HepG2 (cell line): ENCODE measurements at regions not wholly inside any gene's neighbourhood (a gene's known extent, or its start where the extent isn't known, plus 50 kb on each side); places are given as distances from the start of the nearest gene placed in this dataset.

Source experiments
- ATAC-seq: fragments of 200-7000 bp; cut with Tn5 transposase; 3 replicates; pipeline ENCODE4 v1.9.1; 2020; ENCODE audit warnings: mild to moderate bottlenecking, moderate library complexity
- BruUV-seq: library from RNA; stranded (reverse); fragments of 400-500 nt; replicated peaks from 2 replicates; lab custom pipeline; 2021; lab: Mats Ljungman, UMichigan
- CTCF ChIA-PET: fragments of 300-600 bp; formaldehyde crosslinking; extraction: SDS; loops from one replicate; lab custom pipeline; 2021; ENCODE audit warnings: low total read pairs, inconsistent platforms, low intra/inter-chr PET ratio; lab: Yijun Ruan, JAX
- POLR2A ChIA-PET: fragments of 350-600 bp; sonication (Branson Sonifier 250); formaldehyde crosslinking; loops from one replicate; lab custom pipeline; 2020; ENCODE audit warnings: antibody characterized with exemption, inconsistent platforms; lab: Yijun Ruan, JAX
- DNase-seq: peaks from one replicate; pipeline ENCODE4 v3.0.0-alpha.2; 2015; ENCODE audit warnings: low spot score
- FAIRE-seq: peaks from 3 replicates; lab custom pipeline; 2011; peaks lifted over from hg19 to GRCh38; lab: Jason Lieb, UNC
- H2AFZ ChIP-seq: one replicate; pipeline ENCODE4 v1.6.1; 2011; ENCODE audit warnings: low read length, inconsistent platforms
- H3K27ac ChIP-seq: fragments of 300-600 bp; 3 replicates; pipeline ENCODE4 v1.8.0; 2011; ENCODE audit warnings: mixed run types, mild to moderate bottlenecking, mixed read lengths, low read length, inconsistent platforms; ENCODE audit not compliant: insufficient read depth; ENCODE audit errors: extremely low read length
- H3K27me3 ChIP-seq, 2 experiments: fragments of 200-600 bp in 1 of 2; 2 replicates in 1 of 2; 3 replicates in 1 of 2; pipeline versions ENCODE4 v1.6.0 to v1.8.0; 2011; ENCODE audit warnings: low read length in 2 of 2, mild to moderate bottlenecking in 2 of 2, moderate library complexity in 2 of 2, inconsistent platforms in 1 of 2; ENCODE audit not compliant: insufficient read depth in 2 of 2, control insufficient read depth in 1 of 2
- H3K36me3 ChIP-seq, 2 experiments: fragments of 200-600 bp in 1 of 2; replicated peaks in 1 of 2; 2 replicates in 1 of 2; 3 replicates in 1 of 2; pipeline versions ENCODE4 v1.5.1 to v1.8.0; 2011; ENCODE audit warnings: low read length in 2 of 2, inconsistent platforms in 1 of 2; ENCODE audit not compliant: insufficient read depth in 2 of 2, control insufficient read depth in 1 of 2
- H3K4me1 ChIP-seq: 2 replicates; pipeline ENCODE4 v1.5.1; 2012; ENCODE audit warnings: low read length, inconsistent platforms; ENCODE audit not compliant: insufficient read depth
- H3K4me2 ChIP-seq: 2 replicates; pipeline ENCODE4 v1.6.0; 2011; ENCODE audit warnings: low read depth, low read length, inconsistent platforms
- H3K4me3 ChIP-seq, 3 experiments: fragments of 200-600 bp in 1 of 3; sonication (generic), shearing (Covaris generic) in 1 of 3; replicated peaks in 1 of 3; 2 replicates each; pipeline ENCODE4 v1.5.1; 2011 to 2016; ENCODE audit warnings: low read length in 3 of 3, inconsistent platforms in 2 of 3, low read depth in 2 of 3, mild to moderate bottlenecking in 2 of 3, control low read depth in 1 of 3, mixed read lengths in 1 of 3; ENCODE audit not compliant: insufficient read depth in 1 of 3
- H3K79me2 ChIP-seq: one replicate; pipeline ENCODE4 v1.6.1; 2011; ENCODE audit warnings: low read length, inconsistent platforms; ENCODE audit not compliant: insufficient read depth
- H3K9ac ChIP-seq: 2 replicates; pipeline ENCODE4 v1.6.0; 2011; ENCODE audit warnings: mild to moderate bottlenecking, low read depth, low read length, inconsistent platforms; ENCODE audit not compliant: insufficient read depth
- H3K9me3 ChIP-seq: 2 replicates; pipeline ENCODE4 v1.5.1; 2012; ENCODE audit warnings: mild to moderate bottlenecking, low read length
- H4K20me1 ChIP-seq: 2 replicates; pipeline ENCODE4 v1.6.0; 2011; ENCODE audit warnings: inconsistent platforms, mild to moderate bottlenecking, low read length, moderate library complexity; ENCODE audit not compliant: insufficient read depth
- FOXM1 ChIP-seq: sonication (generic); formaldehyde crosslinking; IDR thresholded peaks from 2 replicates; pipeline ENCODE4 v1.5.0; 2020; ENCODE audit warnings: missing genetic modification reagents
- MAFF ChIP-seq: IDR thresholded peaks from 2 replicates; pipeline ENCODE4 v1.6.1; 2011; ENCODE audit warnings: low read depth, low read length, improper control_type of control experiment
- PHF5A ChIP-seq: IDR thresholded peaks from one replicate; pipeline ENCODE4 v1.6.1; 2018; ENCODE audit warnings: low read depth, missing genetic modification reagents; ENCODE audit not compliant: unreplicated experiment
- POGZ ChIP-seq: sonication (generic); formaldehyde crosslinking; IDR thresholded peaks from 2 replicates; pipeline ENCODE4 v1.4.0; 2020; ENCODE audit warnings: mild to moderate bottlenecking, missing genetic modification reagents
- TOE1 ChIP-seq: sonication (generic); formaldehyde crosslinking; IDR thresholded peaks from 2 replicates; pipeline ENCODE4 v1.4.0; 2020; ENCODE audit warnings: mild to moderate bottlenecking, missing genetic modification reagents
- TRIM24 ChIP-seq: sonication (generic); formaldehyde crosslinking; IDR thresholded peaks from 2 replicates; pipeline ENCODE4 v1.8.0; 2022; ENCODE audit warnings: mild to moderate bottlenecking, missing genetic modification reagents
- ZNF432 ChIP-seq: sonication (generic); formaldehyde crosslinking; IDR thresholded peaks from 2 replicates; pipeline ENCODE4 v1.5.0; 2020; ENCODE audit warnings: missing genetic modification reagents, mild to moderate bottlenecking, borderline replicate concordance
- ZSCAN31 ChIP-seq: sonication (generic); formaldehyde crosslinking; IDR thresholded peaks from 2 replicates; pipeline ENCODE4 v1.5.0; 2020; ENCODE audit warnings: low read depth, mild to moderate bottlenecking, missing genetic modification reagents
- whole genome bisulfite sequencing: methylation state at CpG from one replicate; pipeline ENCODE4 v1.1.6; 2017; ENCODE audit warnings: low lambda C conversion rate; 5-methylcytosine and 5-hydroxymethylcytosine counted together
- in situ Hi-C: cut with HindIII; loops from 2 replicates; pipeline ENCODE4 v1.10.0; 2017; ENCODE audit warnings: low pct_unique_long_range_greater_than_20kb; ENCODE audit not compliant: extremely low pct_ligation_motif_present
- intact Hi-C: fragments of 100-400 bp; cut with micrococcal nuclease; formaldehyde crosslinking; loops from one replicate; pipeline ENCODE4 v1.10.0; 2022; ENCODE audit not compliant: unreplicated experiment
- TF ChIP-seq, protein P1 (sequence below): sonication (generic); formaldehyde crosslinking; IDR thresholded peaks from 2 replicates; pipeline ENCODE4 v1.4.0; 2020; ENCODE audit warnings: missing genetic modification reagents, borderline replicate concordance
- TF ChIP-seq, protein P2 (sequence below): sonication (generic); formaldehyde crosslinking; IDR thresholded peaks from 2 replicates; pipeline ENCODE4 v1.8.0; 2022; ENCODE audit warnings: mild to moderate bottlenecking, missing genetic modification reagents, moderate library complexity

DNA sequence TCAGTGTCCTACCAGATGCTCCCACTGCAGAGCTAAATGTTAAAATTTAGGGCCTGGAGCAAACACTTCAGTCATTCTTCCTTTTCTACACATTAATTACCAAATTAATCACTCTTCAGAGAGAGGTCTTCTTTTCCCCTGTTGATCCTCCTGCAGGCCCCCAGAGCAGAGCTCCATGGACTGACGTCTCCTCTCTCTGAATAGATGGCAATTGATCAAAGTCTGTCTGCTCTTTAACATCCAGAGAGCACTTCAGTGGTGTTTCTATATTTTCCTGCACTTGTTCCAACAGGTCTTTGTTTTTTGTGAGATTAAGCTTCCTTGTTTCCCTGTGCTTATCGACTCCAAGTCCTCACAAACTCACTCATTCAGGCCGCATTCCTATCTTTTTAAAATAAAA, 239.3 kb downstream of the SIPA1L2 start:
- H3K4me1 ChIP-seq, result no peaks in the 10 kb centered on the region
- WGBS, result 0% methylated on average over 3 of the region's 3 CpGs
- no peaks in the 10 kb centered on the region for H3K79me2 ChIP-seq
- H3K27me3 ChIP-seq, result peaks cover 0 to 1% of the 10 kb centered on the region in 2 experiments; a peak in 2 of 5 replicates
- no peak for DNase-seq
- H3K36me3 ChIP-seq, result no peaks in the 10 kb centered on the region
- intact Hi-C loops, result no loop called here
- no TSS peak for BruUV-seq
- ChIA-PET POLR2A (no interaction called here), CTCF (no interaction called here)
- no peak for FAIRE-seq
- no peak overlapping the region for H3K4me3 ChIP-seq
- H3K4me2 ChIP-seq, result no peak overlapping the region
- H3K9ac ChIP-seq, result no peak overlapping the region
- H3K27ac ChIP-seq, result no peak overlapping the region
- no peak for ATAC-seq
- H2AFZ ChIP-seq, result no peak overlapping the region
- in situ Hi-C loops, result no loop called here
- H4K20me1 ChIP-seq, result no peaks in the 10 kb centered on the region
- TF ChIP-seq FOXM1 (CRISPR knock-in tag), result no peak
- TF ChIP-seq MAFF, result no peak
- H3K9me3 ChIP-seq, result no peaks in the 10 kb centered on the region

DNA sequence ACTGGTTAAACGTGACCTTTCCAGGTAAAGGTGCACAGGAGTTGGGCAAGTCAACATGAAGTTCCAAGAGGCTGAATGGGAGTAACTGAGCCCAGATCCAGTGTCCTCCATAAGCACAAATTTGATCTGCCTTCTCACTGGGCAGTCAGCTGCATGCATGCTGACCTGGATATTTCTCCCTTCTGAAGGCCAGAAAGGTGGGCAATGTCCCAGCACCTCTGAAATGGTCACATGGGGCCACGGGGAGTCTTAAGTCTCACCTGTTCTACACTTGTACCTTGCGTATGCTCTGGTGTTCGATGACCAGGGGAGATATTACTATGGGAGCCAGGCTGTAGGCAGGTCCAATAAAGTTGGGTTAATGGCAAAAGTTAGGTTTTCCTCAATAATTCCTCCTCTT, 240.2 kb downstream of the SIPA1L2 start:
- 13% methylated on average over 2 of the region's 4 CpGs for WGBS
- Histone ChIP-seq H3K27me3 (peaks cover 0 to 1% of the 10 kb centered on the region in 2 experiments; a peak in 2 of 5 replicates), H3K4me3 (no peak overlapping the region), H4K20me1 (no peaks in the 10 kb centered on the region), H3K79me2 (no peaks in the 10 kb centered on the region), H3K9ac (no peak overlapping the region), H3K27ac (no peak overlapping the region), H3K36me3 (no peaks in the 10 kb centered on the region), H3K4me1 (no peaks in the 10 kb centered on the region), H3K9me3 (no peaks in the 10 kb centered on the region), H2AFZ (no peak overlapping the region), H3K4me2 (no peak overlapping the region)
- intact Hi-C loops (no loop called here), in situ Hi-C loops (no loop called here)
- DNase-seq (no peak), ATAC-seq (no peak), FAIRE-seq (no peak)
- ChIA-PET CTCF (no interaction called here), POLR2A (no interaction called here)
- BruUV-seq, result no TSS peak
- TF ChIP-seq, protein P1, sequence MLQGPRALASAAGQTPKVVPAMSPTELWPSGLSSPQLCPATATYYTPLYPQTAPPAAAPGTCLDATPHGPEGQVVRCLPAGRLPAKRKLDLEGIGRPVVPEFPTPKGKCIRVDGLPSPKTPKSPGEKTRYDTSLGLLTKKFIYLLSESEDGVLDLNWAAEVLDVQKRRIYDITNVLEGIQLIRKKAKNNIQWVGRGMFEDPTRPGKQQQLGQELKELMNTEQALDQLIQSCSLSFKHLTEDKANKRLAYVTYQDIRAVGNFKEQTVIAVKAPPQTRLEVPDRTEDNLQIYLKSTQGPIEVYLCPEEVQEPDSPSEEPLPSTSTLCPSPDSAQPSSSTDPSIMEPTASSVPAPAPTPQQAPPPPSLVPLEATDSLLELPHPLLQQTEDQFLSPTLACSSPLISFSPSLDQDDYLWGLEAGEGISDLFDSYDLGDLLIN (CRISPR knock-in tag), result no peak
- TF ChIP-seq PHF5A (CRISPR knock-in tag) (no peak), TOE1 (CRISPR knock-in tag) (no peak), ZNF432 (no peak), POGZ (CRISPR knock-in tag) (no peak), ZSCAN31 (CRISPR knock-in tag) (no peak), TRIM24 (CRISPR knock-in tag) (no peak)
- TF ChIP-seq, protein P2, sequence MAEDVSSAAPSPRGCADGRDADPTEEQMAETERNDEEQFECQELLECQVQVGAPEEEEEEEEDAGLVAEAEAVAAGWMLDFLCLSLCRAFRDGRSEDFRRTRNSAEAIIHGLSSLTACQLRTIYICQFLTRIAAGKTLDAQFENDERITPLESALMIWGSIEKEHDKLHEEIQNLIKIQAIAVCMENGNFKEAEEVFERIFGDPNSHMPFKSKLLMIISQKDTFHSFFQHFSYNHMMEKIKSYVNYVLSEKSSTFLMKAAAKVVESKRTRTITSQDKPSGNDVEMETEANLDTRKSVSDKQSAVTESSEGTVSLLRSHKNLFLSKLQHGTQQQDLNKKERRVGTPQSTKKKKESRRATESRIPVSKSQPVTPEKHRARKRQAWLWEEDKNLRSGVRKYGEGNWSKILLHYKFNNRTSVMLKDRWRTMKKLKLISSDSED (CRISPR knock-in tag), result no peak
